Stimulated activated CD8-positive, alpha-beta memory T cell treated with anti-CD3 and anti-CD28 coated beads, Interleukin-7, amount 100 ng/mL, for 1 hour (primary cell): ENCODE measurements at regions not wholly inside any gene's neighbourhood (a gene's known extent, or its start where the extent isn't known, plus 50 kb on each side); places are given as distances from the start of the nearest gene placed in this dataset.
"Not testable (repeated sequence)": the region's sequence is repeated elsewhere in the genome, so short reads cannot be mapped to it uniquely, and the experiment has no call there.

ENCODE experiments used
- DNase-seq, 2 donors: peaks; one replicate each; pipeline ENCODE4 v3.0.0-alpha.2; 2020; ENCODE audit warnings: low read depth in 2 of 2

DNA sequence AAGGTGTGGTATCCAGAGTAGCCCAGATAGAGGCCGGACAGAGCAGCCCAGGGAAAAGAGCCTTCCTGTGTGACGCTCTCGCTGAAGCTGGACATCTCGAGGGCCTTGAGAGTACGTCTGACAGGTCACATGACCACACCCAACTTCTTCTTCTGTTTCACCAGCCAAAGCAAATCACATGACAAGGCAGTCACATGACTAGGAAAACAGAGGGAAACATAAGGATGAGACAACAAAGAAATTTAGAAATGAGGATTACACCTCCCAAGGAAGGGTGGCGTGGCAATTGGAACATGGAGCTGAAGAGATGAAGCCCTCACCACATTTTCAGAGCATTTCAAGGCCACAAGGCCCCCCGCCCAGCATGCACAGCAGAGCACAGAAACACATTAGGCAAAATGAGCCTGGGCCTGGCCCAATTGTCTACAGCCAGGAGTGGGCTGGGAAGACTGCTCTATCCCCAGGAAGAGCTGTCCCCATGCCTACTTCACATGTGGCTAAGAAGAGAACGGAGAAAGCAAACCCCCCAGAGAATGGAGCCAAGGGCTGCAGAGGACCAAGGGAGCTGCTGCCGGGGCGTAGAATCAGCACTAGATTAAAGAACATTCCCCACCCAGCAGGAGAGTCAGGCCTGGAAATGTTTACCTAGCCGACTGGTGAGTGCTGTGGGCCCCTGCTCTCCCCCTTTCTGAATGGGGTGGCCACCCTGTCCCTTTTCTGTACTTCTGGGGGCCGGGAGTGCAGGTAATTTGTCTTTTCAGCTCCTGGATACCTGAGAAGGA, 305.1 kb downstream of the NPHP4 start:
- DNase-seq: no peak

DNA sequence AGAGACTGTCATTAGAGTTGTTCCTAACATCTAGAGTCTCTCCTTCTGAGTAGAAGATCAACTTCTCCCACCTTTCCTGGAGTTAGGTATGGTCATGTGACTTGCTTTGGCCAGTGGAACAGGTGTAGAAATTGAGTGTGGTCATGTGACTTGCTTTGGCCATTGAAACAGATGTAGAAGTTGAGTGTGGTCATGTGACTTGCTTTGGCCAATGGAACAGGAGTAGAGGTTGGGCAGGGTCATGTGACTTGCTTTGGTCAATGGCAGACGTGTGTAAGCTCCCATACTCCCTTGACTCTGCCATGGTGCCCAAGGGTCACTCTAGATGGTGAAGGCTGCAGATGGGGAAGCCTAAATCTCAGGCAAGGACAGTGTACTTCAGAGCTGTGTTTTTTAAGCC, 306.0 kb downstream of the NPHP4 start:
- no peak for DNase-seq

DNA sequence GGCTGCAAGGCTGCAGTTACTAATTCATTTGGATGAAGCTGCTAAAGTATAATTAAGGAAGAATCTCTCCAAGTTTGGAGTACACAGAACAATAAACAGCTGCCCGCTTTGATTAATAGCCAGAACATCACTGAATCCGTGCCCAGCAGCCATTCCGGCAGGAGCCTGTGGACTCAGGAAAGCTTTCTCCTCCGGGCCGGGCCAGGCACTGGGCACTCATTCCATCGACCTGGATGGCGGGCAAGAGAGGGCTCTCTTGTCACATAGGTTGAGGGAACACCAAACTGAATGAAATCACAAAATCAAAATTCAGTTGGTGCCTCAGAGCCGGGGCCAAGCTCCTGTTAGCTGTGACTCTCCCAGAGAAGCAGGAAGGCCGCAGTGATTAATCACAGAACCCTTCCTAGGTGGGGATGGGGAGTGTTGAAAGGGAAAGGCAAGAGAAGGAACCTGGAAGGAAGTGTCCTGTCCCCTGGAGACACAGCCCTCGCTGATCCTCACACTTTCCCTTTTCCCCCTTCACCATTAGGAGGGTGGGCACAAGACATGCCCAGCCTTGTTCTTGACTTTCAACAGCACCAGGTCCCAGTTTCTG, 306.7 kb downstream of the NPHP4 start:
- DNase-seq: no peak

DNA sequence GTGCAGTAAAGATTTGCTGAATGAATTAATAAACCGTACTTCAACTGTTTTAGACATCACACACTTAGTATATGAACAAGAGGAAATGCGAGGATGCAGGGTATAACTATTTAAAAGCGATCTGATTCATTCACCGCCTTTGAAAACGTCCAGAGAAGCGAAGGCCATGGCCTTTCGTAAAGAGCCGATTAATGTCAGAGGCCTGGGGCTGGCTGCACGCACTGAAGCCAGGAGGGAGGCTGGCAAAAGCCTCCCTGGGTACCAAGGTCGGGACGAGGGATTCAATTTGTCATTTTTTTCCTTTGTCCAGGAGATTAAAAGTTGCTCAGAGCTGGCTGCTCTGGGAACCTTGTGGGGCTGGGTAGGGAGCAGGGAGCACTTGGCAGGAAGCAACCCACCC, 307.4 kb downstream of the NPHP4 start:
- DNase-seq: no peak

DNA sequence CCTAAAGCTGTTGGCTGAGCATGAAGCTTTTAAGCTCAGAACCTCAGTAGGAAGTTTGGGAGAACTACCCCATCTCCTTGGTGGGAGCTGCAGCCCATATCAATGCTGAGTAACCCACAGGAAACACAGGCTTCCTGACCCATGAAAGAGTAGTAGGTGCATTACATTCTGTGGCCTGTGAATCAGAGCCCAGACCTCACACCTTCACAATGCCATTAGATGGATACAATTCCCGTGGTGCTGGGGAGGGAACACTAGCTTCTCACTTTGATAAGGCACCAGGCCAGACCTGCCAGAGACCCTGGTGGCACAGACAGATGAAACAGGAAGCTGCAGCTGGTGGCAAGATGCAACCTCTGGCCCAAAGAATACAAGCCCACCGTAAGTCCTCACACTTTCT, 308.8 kb downstream of the NPHP4 start:
- DNase-seq: no peak

DNA sequence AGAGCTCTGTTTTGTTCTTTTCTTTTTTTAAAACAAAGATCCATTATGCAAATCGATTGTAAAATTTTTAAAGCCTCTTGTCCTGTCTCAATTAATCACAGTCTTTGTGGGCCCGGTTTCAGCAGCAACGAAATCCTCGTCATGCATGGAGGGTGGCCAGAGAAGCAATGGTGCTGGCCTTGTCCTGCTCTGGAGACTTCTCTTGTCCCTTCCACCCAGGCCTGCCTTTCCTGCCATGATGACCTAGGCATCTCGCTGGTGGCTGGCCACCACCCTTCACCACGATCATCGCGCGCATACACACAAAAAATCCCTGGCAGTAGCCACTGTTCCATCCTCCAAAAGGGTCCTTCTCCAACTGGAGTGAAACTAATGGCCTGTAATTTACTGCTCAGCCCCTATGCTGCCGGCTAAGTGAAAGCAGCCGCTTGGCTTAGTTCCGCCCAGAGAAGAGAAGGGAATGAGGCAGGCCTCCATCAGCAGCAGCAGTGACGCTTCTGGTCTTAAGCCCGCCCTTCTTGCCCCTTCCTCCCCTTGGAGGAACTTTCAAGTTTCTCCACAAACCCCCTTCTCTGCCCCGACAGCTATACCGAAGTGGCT, 309.5 kb downstream of the NPHP4 start:
- DNase-seq: no peak

DNA sequence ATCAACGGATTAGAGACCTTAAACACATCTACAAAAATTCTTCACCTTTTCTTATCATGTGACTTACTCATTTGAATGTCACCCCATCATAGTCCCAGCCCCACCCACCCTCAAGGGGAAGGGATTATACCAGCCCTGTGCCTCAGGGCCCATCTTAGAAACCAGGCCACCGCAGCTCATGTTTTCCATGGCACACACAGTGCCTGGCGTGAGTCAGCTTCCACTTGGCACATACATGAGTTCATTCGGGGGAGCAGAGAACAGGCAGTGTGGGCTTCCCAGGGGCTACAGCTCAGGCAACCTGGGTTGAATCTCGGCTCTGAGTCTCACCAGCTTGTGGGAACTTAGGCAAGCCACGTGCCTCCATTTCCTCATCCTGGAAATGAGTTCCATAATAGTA, 310.6 kb downstream of the NPHP4 start:
- DNase-seq: no peak

DNA sequence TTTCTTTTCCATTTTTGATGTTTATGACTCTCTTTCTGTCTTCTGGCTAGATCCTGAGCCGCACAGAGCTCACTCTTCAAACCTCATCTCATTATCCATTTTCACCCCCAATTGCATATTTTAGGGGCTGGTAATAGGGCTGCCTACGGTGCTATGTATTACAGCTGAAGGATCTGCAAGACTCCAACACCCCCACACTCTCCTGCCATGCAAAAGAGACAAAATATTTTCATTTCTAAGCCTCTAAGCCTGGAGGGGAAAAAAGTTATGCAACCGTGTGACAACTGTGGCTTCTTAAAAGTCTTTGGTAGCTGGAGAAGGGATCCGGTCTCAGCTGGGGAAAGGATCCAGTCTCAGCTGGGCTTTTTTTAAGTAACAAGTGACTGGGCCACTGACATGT, 311.6 kb downstream of the NPHP4 start:
- no peak for DNase-seq

DNA sequence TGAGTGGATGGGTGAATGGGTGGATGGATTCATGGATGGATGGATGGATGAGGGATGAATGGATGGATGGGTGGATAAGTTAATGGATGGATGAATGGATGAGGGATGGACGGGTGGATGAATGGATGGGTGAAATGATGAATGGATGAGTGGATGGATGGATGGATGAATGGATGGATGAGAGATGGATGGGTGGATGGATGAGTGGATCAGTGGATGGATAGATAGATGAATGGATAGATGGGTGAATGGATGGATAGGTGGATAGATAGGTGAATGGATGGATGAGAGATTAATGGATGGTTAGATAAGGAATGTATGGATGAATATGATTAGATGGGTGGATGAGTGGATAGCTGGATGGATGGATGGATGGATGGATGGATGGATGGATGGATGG, 313.5 kb downstream of the NPHP4 start:
- DNase-seq: no peak

DNA sequence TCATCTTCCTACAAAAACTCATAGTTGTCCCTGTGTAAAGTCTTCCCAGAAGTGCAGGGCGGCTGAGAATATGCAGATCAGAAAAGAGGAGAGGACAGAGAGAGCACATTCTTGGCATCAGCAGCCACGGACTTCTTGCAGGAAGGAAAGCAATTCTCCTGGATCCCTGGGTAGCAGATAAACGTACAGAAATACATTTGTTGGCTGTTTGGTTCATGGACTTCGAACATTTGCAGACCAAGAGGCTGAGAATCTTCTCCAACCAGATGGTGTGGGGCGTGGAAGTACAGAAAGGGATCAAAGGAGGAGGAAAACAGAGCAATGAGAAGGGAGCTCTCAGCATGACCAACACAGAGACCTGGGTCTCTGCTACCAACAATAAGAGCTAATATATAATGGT, 319.9 kb downstream of the NPHP4 start:
- DNase-seq: not testable (repeated sequence)

DNA sequence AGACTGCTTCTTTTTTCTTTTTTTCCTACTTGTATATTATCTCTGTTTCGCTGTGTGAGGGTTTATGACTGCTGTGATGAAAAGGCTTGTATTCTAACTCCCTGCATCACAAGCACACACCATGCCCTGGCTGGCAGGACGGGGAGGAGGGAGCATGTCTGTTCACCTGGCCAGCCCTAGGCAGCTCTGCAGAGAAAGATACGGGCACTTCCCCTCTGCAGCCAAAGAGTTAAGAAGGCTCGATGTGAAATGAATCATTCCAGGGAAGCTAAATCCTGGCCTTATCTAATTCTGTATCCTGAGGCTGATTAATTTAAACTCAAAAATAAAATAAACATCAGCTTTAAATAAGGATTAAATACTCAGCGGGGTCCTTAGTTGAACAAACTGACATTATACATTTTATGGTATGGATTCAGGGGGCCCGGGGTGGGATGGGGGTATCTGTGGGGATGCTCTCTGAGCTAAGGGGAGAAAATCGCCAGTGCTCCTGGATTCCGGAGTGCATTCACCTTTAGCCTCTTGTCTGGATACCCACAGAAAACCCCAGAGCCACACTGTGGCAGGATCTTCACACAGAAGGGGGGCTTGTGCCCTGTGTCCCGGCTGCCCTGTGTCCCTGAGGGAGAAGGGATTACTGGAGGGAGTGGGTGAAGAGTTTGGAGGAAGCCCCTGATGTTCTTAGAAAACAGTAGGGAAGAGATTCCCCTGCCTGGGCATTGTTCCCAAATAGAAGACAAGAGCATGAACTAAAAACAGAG, 321.5 kb downstream of the NPHP4 start:
- DNase-seq: no peak

DNA sequence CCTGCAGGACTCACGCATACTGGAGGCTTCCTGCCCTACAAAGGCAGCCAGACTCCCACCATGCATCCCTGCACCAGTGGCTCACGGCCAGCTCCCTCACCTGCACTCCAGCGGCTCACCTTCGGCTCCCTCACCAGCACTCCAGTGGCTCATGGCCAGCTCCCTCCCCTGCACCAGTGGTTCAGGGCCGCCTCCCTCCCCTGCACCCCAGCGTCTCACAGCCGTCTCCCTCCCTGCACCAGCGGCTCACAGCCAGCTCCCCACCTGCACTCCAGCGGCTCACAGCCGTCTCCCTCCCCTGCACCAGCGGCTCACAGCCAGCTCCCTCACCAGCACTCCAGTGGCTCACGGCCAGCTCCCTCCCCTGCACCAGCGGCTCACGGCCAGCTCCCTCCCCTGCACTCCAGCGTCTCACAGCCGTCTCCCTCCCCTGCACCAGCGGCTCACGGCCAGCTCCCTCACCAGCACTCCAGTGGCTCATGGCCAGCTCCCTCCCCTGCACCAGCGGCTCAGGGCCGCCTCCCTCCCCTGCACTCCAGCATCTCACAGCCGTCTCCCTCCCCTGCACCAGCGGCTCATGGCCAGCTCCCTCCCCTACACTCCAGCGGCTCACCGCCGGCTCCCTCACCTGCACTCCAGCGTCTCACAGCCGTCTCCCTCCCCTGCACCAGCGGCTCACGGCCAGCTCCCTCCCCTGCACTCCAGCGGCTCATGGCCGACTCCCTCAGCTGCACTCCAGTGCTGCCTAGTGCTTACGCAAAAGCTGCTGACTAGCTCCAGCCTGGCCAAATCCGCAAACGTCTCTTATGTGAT, 324.5 kb downstream of the NPHP4 start:
- DNase-seq: no peak

DNA sequence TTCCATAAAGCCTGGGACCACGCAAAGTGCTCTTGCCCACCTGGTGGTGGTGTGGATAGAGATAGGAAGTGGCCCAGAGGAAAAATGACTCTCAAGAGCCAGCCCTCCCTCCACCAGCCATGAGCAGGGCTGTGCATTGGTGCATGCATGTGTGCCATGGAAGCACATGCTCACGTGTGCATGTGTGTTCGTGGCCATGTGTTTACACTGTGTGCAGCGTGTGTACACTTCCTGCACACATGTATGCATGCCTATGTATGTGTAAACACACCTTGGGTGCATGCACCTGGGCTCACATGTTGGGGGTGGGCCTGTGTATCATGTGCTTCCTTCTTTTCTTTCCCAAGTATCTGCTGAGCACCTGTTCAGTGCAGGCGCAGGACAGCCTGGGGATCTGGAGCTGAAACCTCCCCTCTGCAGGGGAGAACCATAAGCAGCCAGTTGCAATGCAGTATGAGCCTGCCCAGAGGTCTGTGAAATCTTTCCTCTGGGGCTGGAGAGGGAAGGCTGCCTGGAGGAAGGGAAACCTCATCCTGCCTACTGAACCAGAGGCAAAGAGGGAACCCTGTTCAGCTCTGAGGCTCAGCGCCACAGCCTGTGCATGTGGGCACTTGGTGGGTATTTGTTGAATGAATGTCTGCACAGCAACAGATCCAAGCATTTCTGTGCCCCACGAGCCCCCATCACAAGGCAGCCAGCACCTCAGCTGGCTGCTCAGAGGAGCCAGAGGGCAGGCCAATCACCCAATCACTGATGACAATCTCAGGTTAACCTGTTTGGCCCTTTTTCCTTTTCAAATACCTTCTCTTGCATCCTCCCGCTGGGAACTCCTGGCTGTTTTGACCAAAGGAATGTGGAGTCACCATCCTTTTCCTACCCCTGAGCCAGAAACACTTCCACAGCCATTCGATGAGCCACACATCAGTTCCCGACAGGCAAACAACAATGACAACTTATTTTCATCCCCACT, 327.0 kb downstream of the NPHP4 start:
- DNase-seq: no peak

DNA sequence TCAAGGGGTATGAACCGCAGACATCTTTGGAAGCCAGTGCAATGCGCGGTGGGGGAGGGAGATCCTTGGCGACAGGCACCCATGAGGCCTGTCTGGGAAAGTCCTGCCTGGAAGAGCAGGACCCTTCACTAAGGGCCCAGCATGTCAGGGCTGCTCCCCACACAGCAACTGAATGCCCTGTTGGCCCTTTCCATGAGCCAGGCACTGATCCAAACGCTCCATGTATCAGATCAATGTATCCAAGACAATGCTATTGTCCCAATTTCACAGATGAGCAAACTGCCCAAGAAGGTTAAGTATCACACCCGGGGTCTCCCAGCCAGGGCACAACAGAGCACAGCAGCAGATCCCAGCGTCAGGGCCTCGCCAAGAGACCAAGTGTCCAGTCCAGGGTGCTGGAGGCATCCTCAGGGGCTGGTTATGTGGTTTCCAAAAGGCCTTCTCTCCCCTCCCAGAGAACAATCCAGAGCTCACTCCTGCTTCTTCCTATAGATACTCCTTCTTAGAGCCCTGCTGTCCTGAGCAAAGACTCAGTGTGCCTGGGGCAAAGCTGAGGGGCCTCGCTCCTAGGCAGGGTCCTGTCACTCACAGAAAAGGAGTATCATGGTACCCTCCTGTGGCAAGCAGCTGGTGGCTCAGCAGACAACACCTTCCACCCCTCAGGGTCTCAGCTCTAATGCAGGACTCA, 328.0 kb downstream of the NPHP4 start:
- no peak for DNase-seq

DNA sequence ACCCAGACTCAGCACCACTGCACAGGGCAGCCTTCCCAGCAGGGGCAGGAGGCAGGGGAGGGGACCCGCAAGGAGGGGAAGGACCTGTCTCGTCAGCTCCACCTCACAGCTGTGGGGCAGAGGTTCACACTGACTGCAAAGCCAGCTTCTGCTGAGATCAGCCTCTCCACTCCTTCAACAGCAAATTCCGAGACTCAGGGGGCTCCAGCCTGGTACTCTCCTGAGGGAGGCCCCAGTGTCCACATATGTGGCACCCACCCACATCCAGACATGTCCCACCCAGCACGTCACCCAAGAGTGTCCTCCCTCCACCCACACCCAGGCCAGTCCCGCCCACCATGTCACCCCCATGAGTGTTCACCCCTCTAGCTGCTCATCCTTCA, 329.5 kb downstream of the NPHP4 start:
- DNase-seq: no peak

DNA sequence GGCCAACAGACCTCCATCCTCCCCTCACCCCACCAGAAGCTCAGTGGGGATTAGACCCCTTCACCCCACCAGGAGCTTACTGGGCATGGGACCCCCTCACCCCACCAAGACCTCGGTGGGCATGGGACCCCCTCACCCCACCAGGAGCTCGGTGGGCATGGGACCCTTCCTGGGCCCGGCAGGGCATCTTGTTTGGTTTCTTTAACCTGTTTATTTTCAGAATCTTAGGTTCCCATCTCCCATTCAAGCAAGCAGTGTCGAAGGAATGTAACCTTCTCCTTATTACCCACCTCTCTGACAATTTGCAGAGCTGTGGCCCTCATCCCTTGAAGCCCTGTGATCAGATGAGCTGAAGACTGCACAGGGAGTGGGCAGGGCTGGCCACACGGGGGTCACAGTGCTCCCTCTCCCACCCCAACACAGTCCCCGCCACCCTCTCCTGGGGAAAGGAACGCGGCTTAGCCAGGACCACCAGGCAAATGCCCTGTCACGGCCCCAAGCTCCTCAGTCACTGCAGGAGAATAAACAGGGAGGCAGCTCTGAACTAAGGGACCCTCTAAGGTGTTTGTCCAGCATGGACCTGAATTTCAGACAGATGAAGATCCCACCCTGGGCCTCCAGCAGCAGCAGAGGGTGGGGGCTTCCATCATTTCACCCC, 330.0 kb downstream of the NPHP4 start:
- DNase-seq: no peak

DNA sequence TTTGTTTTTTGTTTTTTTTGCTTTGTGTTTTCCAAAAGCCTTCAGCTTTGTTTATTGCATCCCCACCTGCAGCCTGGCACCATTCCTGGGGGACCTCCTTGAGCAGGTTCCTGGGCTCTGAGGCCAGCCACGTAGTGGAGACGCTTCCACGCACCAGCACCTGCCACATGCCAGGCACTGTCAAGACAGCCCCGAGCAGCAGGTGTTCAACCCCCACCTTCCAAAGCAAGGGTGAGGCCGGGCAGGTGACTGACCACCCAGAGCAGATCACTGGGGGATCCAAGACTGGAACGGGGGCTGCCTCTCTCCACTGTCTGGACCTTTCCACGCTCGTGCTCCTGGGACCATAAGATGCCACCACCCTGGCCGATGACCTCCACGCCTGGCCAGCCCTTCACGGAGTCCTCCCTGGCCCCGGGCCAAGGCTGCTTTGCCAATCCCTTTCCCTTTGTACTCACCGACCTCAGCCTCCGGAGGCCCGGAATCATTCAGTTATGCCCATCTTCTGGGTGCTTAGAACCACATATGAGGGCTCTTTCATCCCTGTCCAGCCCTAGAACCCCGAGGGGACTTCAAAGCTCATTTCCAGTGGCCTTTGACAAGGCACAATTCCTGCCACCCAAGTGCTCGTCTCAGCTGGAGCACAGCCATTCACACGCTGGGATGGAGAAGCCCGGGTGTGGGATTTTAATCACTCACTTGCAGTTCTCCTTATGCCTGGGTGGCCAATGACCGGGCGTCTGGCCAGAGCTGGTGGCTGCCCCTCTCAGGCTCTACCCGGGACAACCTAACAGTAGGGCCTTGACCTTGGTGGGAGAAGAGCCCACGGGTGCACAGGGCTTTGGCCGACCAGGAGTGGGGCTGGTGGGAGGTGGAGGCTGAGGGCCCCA, 330.8 kb downstream of the NPHP4 start:
- no peak for DNase-seq

DNA sequence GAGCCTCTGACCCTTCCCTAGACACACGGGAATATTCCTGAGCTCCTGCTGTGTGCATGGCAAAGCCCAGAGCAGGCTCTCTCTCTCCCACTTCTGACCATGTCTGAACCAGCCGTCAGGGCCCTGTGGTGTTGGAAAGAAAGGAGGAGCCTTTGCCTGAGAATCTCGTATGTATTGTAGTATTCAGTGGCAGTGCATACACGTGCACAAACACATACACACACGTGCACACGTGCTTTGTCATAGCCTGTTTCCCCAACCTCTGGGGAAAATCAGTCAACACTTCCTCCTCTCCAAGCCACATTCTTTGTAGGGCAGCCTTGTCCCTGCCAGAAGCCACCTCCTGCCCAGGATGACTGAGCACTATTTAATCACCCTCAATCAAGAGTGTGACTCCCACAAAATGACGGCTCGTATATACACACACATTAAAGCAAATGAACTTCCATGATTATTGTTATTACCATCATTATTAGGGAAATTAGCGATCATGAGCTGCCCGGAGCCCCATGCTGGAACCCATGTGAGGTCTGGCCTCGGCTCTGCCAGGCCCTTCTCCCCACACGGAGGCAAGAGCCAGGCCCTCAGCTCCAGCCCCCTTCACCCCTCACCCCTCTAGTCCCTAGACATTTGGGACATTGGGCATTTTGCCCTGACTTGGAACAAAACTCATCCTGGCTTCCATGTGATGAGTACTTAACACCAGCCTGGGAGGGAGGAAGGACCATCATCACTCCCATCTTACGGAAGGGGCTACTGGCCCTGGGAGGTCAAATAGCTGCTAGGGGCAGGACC, 331.9 kb downstream of the NPHP4 start:
- no peak for DNase-seq
